GM23338 (cell line): ENCODE measurements at regions not wholly inside any gene's neighbourhood (a gene's known extent, or its start where the extent isn't known, plus 50 kb on each side); places are given as distances from the start of the nearest gene placed in this dataset.

Experiments used
- ATAC-seq: fragments of 200-7000 bp; cut with Tn5 transposase; 3 replicates; pipeline ENCODE4 v1.9.1; 2020
- DNase-seq: peaks from one replicate; pipeline ENCODE4 v3.0.0-alpha.2; 2015; ENCODE audit warnings: low spot score
- H2AFZ ChIP-seq: fragments of 200-600 bp; sonication (generic); 2 replicates; pipeline ENCODE4 v1.8.0; 2016; ENCODE audit warnings: antibody characterized with exemption, mild to moderate bottlenecking, moderate library complexity
- H3F3A ChIP-seq: fragments of 200-600 bp; sonication (generic); replicated peaks from 2 replicates; pipeline ENCODE4 v1.8.0; 2017; ENCODE audit warnings: antibody characterized with exemption, mixed run types, low read depth
- H3K27ac ChIP-seq: fragments of 200-600 bp; sonication (generic); 2 replicates; pipeline ENCODE4 v1.6.1; 2016; ENCODE audit warnings: low read depth
- H3K27me3 ChIP-seq: fragments of 200-600 bp; sonication (generic); 2 replicates; pipeline ENCODE4 v1.8.0; 2016; ENCODE audit warnings: mild to moderate bottlenecking, mixed run types, moderate library complexity; ENCODE audit not compliant: insufficient read depth
- H3K36me3 ChIP-seq: fragments of 200-600 bp; sonication (generic); 2 replicates; pipeline ENCODE4 v1.8.0; 2016; ENCODE audit warnings: mild to moderate bottlenecking; ENCODE audit not compliant: insufficient read depth
- H3K4me1 ChIP-seq: fragments of 200-600 bp; sonication (generic); 2 replicates; pipeline ENCODE4 v1.8.0; 2016; ENCODE audit warnings: mild to moderate bottlenecking, moderate library complexity; ENCODE audit not compliant: insufficient read depth
- H3K4me2 ChIP-seq: fragments of 200-600 bp; sonication (generic); 2 replicates; pipeline ENCODE4 v1.7.1; 2017; ENCODE audit warnings: mixed run types
- H3K4me3 ChIP-seq: fragments of 200-600 bp; sonication (generic); 2 replicates; pipeline ENCODE4 v1.6.1; 2016; ENCODE audit warnings: mixed run types
- H3K79me2 ChIP-seq: fragments of 200-600 bp; sonication (generic); replicated peaks from 2 replicates; pipeline ENCODE4 v1.8.0; 2017; ENCODE audit warnings: mild to moderate bottlenecking; ENCODE audit not compliant: insufficient read depth
- H3K9me2 ChIP-seq: fragments of 200-600 bp; sonication (generic); 2 replicates; pipeline ENCODE4 v1.8.0; 2017; ENCODE audit not compliant: insufficient read depth
- H4K20me1 ChIP-seq: fragments of 200-600 bp; sonication (generic); replicated peaks from 2 replicates; pipeline ENCODE4 v1.8.0; 2017; ENCODE audit warnings: mild to moderate bottlenecking; ENCODE audit not compliant: insufficient read depth
- H3K27ac Mint-ChIP-seq: 2 replicates; pipeline ENCODE4 v1.8.0; 2020; ENCODE audit warnings: inconsistent platforms, mild to moderate bottlenecking, moderate library complexity, mixed read lengths
- H3K27me3 Mint-ChIP-seq: 3 replicates; pipeline ENCODE4 v1.8.0; 2022; ENCODE audit warnings: low read depth, mild to moderate bottlenecking, moderate library complexity, mixed read lengths, inconsistent platforms; ENCODE audit not compliant: insufficient read depth, poor library complexity
- H3K36me3 Mint-ChIP-seq: 3 replicates; pipeline ENCODE4 v1.8.0; 2021; ENCODE audit warnings: low read depth, mild to moderate bottlenecking, inconsistent platforms, moderate library complexity, mixed read lengths
- H3K4me1 Mint-ChIP-seq: 3 replicates; pipeline ENCODE4 v1.8.0; 2020; ENCODE audit warnings: mild to moderate bottlenecking, inconsistent platforms, mixed read lengths
- H3K4me3 Mint-ChIP-seq: 3 replicates; pipeline ENCODE4 v1.8.0; 2021; ENCODE audit warnings: moderate library complexity, mild to moderate bottlenecking, inconsistent platforms, mixed read lengths
- H3K9me3 Mint-ChIP-seq: 3 replicates; pipeline ENCODE4 v1.8.0; 2020; ENCODE audit warnings: moderate library complexity, mild to moderate bottlenecking, inconsistent platforms, mixed read lengths
- CREB1 ChIP-seq: fragments of 250-450 bp; sonication (Bioruptor Pico); IDR thresholded peaks from 2 replicates; pipeline ENCODE4 v1.5.0; 2020; ENCODE audit warnings: low read depth, mild to moderate bottlenecking, moderate library complexity
- CTCF ChIP-seq, 2 experiments: fragments of 200-600 bp in 1 of 2; sonication (generic) in 1 of 2; conservative IDR thresholded peaks; 2 replicates each; pipeline versions ENCODE4 v1.5.1 to v1.6.1; 2016 to 2017; ENCODE audit warnings: antibody characterized with exemption in 2 of 2, low read depth in 2 of 2, mild to moderate bottlenecking in 2 of 2, moderate library complexity in 1 of 2
- ETS1 ChIP-seq: IDR thresholded peaks from 2 replicates; pipeline ENCODE4 v1.6.1; 2016; ENCODE audit warnings: antibody characterized with exemption
- EZH2 ChIP-seq: fragments of 200-600 bp; sonication (generic); IDR thresholded peaks from one replicate; pipeline ENCODE4 v1.8.0; 2017; ENCODE audit warnings: antibody characterized with exemption, mild to moderate bottlenecking, low read depth; ENCODE audit not compliant: unreplicated experiment
- EZH2phosphoT487 ChIP-seq: fragments of 200-600 bp; sonication (generic); IDR thresholded peaks from one replicate; pipeline ENCODE4 v1.8.1; 2018; ENCODE audit warnings: antibody characterized with exemption; ENCODE audit not compliant: unreplicated experiment
- JUNB ChIP-seq: IDR thresholded peaks from one replicate; pipeline ENCODE4 v1.6.1; 2016; ENCODE audit warnings: antibody characterized with exemption; ENCODE audit not compliant: unreplicated experiment
- NANOG ChIP-seq: IDR thresholded peaks from 2 replicates; pipeline ENCODE4 v1.6.1; 2016; ENCODE audit warnings: antibody characterized with exemption, borderline replicate concordance
- POLR2AphosphoS5 ChIP-seq: IDR thresholded peaks from 2 replicates; pipeline ENCODE4 v1.6.1; 2016; ENCODE audit warnings: antibody characterized with exemption, low read depth
- REST ChIP-seq: IDR thresholded peaks from one replicate; pipeline ENCODE4 v1.6.1; 2018; ENCODE audit warnings: antibody characterized with exemption; ENCODE audit not compliant: unreplicated experiment
- STAT1 ChIP-seq: IDR thresholded peaks from one replicate; pipeline ENCODE4 v1.6.1; 2016; ENCODE audit warnings: antibody characterized with exemption; ENCODE audit not compliant: unreplicated experiment
- ZNF114 ChIP-seq: fragments of 250-450 bp; sonication (Bioruptor Pico); IDR thresholded peaks from 2 replicates; pipeline ENCODE4 v1.5.0; 2020; ENCODE audit warnings: mild to moderate bottlenecking, moderate library complexity
- ZNF331 ChIP-seq: fragments of 250-450 bp; sonication (Bioruptor Pico); IDR thresholded peaks from 2 replicates; pipeline ENCODE4 v1.5.0; 2020; ENCODE audit warnings: low read depth, mild to moderate bottlenecking, moderate library complexity
- ZNF462 ChIP-seq: fragments of 250-450 bp; sonication (Bioruptor Pico); IDR thresholded peaks from 2 replicates; pipeline ENCODE4 v1.5.0; 2020; ENCODE audit warnings: mild to moderate bottlenecking, moderate library complexity

GRCh38 chr1:238161955-238162354 lies 271.2 kb upstream of the ZP4 start:
- Mint-ChIP-seq H3K4me1 (no peaks in the 10 kb centered on the region), H3K27ac (no peak overlapping the region), H3K27me3 (peaks cover 1% of the 10 kb centered on the region), H3K36me3 (peaks cover 19% of the 10 kb centered on the region), H3K4me3 (no peak overlapping the region), H3K9me3 (peaks cover 25% of the 10 kb centered on the region)
- DNase-seq: no peak
- no peak overlapping the region for H3K4me2 ChIP-seq
- no peaks in the 10 kb centered on the region for H3K9me2 ChIP-seq
- H3K79me2 ChIP-seq: no peaks in the 10 kb centered on the region
- no peaks in the 10 kb centered on the region for H3F3A ChIP-seq
- H3K27me3 ChIP-seq: no peaks in the 10 kb centered on the region
- no peaks in the 10 kb centered on the region for H3K4me1 ChIP-seq
- TF ChIP-seq EZH2phosphoT487 (no peak), ZNF462 (CRISPR knock-in tag) (no peak), ETS1 (no peak), ZNF331 (CRISPR knock-in tag) (no peak), NANOG (no peak), CTCF (conservative IDR thresholded peaks at IDR 0.05; ENCODE audit: low read depth in 2 of 2) (no peak), JUNB (no peak), POLR2AphosphoS5 (no peak), REST (no peak), STAT1 (no peak), EZH2 (no peak), ZNF114 (no peak), CREB1 (CRISPR knock-in tag) (no peak)
- no peak overlapping the region for H3K4me3 ChIP-seq
- no peak overlapping the region for H2AFZ ChIP-seq
- no peaks in the 10 kb centered on the region for H4K20me1 ChIP-seq
- no peaks in the 10 kb centered on the region for H3K36me3 ChIP-seq
- H3K27ac ChIP-seq: no peak overlapping the region
- ATAC-seq: no peak
